ENCODE measurements at regions not wholly inside any gene's neighbourhood (a gene's known extent, or its start where the extent isn't known, plus 50 kb on each side); places are given as distances from the start of the nearest gene placed in this dataset.

DNA sequence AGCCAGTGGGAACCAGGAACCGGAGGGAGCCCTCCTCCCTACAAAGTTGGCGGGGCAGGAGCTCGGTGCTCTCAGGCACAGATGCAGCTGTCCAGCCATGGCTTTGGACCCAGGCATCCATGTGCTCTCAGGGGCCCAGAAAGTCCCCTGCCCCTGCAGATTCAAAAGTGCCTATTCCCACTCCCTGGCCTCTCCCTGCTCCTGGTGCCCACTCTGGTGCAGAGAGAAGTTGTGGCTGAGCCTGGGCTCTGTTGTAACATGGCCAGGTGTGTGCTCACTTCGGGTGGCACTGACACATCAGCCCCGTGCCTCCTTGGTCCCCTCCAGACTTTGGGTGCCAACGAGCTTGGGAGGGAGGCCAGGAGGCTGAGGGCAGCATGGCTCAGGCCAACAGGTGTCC is 315.8 kb upstream of the KYNU start:
- TF ChIP-seq, protein P1, sequence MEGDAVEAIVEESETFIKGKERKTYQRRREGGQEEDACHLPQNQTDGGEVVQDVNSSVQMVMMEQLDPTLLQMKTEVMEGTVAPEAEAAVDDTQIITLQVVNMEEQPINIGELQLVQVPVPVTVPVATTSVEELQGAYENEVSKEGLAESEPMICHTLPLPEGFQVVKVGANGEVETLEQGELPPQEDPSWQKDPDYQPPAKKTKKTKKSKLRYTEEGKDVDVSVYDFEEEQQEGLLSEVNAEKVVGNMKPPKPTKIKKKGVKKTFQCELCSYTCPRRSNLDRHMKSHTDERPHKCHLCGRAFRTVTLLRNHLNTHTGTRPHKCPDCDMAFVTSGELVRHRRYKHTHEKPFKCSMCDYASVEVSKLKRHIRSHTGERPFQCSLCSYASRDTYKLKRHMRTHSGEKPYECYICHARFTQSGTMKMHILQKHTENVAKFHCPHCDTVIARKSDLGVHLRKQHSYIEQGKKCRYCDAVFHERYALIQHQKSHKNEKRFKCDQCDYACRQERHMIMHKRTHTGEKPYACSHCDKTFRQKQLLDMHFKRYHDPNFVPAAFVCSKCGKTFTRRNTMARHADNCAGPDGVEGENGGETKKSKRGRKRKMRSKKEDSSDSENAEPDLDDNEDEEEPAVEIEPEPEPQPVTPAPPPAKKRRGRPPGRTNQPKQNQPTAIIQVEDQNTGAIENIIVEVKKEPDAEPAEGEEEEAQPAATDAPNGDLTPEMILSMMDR (IDR thresholded peaks at IDR 0.05): no peak
- no peak for TF ChIP-seq TCF7L2 (IDR thresholded peaks at IDR 0.05; ENCODE audit: low read depth, low read length)
- no peak for TF ChIP-seq POLR2AphosphoS5 (IDR thresholded peaks at IDR 0.05; ENCODE audit: low read depth, low read length)
